ENCODE measurements at regions not wholly inside any gene's neighbourhood (a gene's known extent, or its start where the extent isn't known, plus 50 kb on each side); places are given as distances from the start of the nearest gene placed in this dataset.

DNA sequence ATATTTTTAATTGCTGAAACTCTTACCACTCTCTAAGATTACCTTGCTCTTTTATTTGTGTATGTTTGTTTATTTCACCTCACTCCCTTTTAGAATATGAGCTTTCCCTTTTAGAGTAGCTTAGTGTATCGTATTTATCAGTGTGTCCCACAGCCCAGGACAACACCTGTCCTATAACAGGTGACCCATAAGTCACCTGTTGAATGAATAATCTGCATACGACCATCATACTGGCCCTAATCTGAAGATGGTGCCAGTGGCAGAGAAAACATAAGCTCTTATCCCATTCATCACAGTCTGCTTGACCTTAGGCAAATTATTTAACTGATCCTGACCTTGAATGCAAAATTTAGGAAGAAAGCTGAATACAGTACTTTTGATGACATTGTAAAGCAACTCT, 254.6 kb upstream of the NR2F2 start:
- TF ChIP-seq, protein P1, sequence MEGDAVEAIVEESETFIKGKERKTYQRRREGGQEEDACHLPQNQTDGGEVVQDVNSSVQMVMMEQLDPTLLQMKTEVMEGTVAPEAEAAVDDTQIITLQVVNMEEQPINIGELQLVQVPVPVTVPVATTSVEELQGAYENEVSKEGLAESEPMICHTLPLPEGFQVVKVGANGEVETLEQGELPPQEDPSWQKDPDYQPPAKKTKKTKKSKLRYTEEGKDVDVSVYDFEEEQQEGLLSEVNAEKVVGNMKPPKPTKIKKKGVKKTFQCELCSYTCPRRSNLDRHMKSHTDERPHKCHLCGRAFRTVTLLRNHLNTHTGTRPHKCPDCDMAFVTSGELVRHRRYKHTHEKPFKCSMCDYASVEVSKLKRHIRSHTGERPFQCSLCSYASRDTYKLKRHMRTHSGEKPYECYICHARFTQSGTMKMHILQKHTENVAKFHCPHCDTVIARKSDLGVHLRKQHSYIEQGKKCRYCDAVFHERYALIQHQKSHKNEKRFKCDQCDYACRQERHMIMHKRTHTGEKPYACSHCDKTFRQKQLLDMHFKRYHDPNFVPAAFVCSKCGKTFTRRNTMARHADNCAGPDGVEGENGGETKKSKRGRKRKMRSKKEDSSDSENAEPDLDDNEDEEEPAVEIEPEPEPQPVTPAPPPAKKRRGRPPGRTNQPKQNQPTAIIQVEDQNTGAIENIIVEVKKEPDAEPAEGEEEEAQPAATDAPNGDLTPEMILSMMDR (IDR thresholded peaks at IDR 0.05), result no peak
- TF ChIP-seq POLR2A (IDR thresholded peaks at IDR 0.05), result no peak
- TF ChIP-seq POLR2AphosphoS5 (IDR thresholded peaks at IDR 0.05), result no peak
